H1 (cell line): ENCODE measurements at regions not wholly inside any gene's neighbourhood (a gene's known extent, or its start where the extent isn't known, plus 50 kb on each side); places are given as distances from the start of the nearest gene placed in this dataset.

ENCODE experiments used
- CTCF ChIA-PET: fragments of 300-600 bp; sonication (Branson Sonifier 250); formaldehyde crosslinking; loops from one replicate; lab custom pipeline; 2021; ENCODE audit not compliant: partially characterized antibody; lab: Charles Lee
- POLR2A ChIA-PET: fragments of 300-600 bp; sonication (Branson Sonifier 250); formaldehyde crosslinking; loops from one replicate; lab custom pipeline; 2021; ENCODE audit warnings: inconsistent platforms; ENCODE audit not compliant: partially characterized antibody; lab: Charles Lee
- DNase-seq, 2 experiments: peaks; one replicate each; pipeline versions ENCODE4 v3.0.0 to v3.0.0-alpha.2; 2010 to 2022; ENCODE audit warnings: low spot score in 2 of 2, low read depth in 1 of 2, mixed read lengths in 1 of 2
- FAIRE-seq: peaks from 2 replicates; lab custom pipeline; 2011; peaks lifted over from hg19 to GRCh38; lab: Jason Lieb, UNC
- H2AFZ ChIP-seq: 2 replicates; pipeline ENCODE4 v1.8.1; 2012; ENCODE audit warnings: low read length, inconsistent platforms
- H2AK5ac ChIP-seq: 2 replicates; pipeline ENCODE4 v1.6.1; 2013; ENCODE audit warnings: low read depth, low read length
- H2BK120ac ChIP-seq: replicated peaks from 2 replicates; pipeline ENCODE3; 2013; ENCODE audit warnings: low read depth, low read length, inconsistent platforms
- H2BK12ac ChIP-seq: 2 replicates; pipeline ENCODE4 v1.6.1; 2013; ENCODE audit warnings: low read depth, low read length
- H2BK15ac ChIP-seq: 2 replicates; pipeline ENCODE4 v1.6.1; 2013; ENCODE audit warnings: low read length
- H2BK20ac ChIP-seq: 2 replicates; pipeline ENCODE4 v1.6.1; 2013; ENCODE audit warnings: low read length
- H2BK5ac ChIP-seq: 2 replicates; pipeline ENCODE4 v1.6.1; 2013; ENCODE audit warnings: low read depth, low read length
- H3K14ac ChIP-seq: 2 replicates; pipeline ENCODE4 v1.6.1; 2013; ENCODE audit warnings: inconsistent platforms; ENCODE audit not compliant: insufficient read length
- H3K18ac ChIP-seq: 2 replicates; pipeline ENCODE4 v1.6.1; 2013; ENCODE audit warnings: low read length; ENCODE audit errors: extremely low read depth
- H3K23ac ChIP-seq: 2 replicates; pipeline ENCODE4 v1.6.1; 2013; ENCODE audit warnings: inconsistent platforms; ENCODE audit not compliant: insufficient read length
- H3K23me2 ChIP-seq: 2 replicates; pipeline ENCODE4 v1.6.1; 2013; ENCODE audit warnings: low read depth, low read length
- H3K27ac ChIP-seq: 2 replicates; pipeline ENCODE4 v1.6.1; 2011; ENCODE audit warnings: low read depth, low read length, inconsistent platforms
- H3K27me3 ChIP-seq, 4 experiments: replicated peaks in 1 of 4; 1 replicate in 1 of 4; 2 replicates in 3 of 4; pipeline versions ENCODE4 v1.6.1 to v1.8.1; 2011 to 2013; ENCODE audit warnings: low read length in 3 of 4, mild to moderate bottlenecking in 3 of 4, inconsistent platforms in 2 of 4, mixed read lengths in 2 of 4, moderate library complexity in 1 of 4; ENCODE audit not compliant: control insufficient read depth in 3 of 4, insufficient read depth in 3 of 4; ENCODE audit errors: extremely low read depth in 1 of 4
- H3K36me3 ChIP-seq, 4 experiments: 2 replicates each; pipeline versions ENCODE4 v1.6.1 to v1.8.1; 2011 to 2013; ENCODE audit warnings: mild to moderate bottlenecking in 4 of 4, low read length in 3 of 4, moderate library complexity in 2 of 4, control low read depth in 1 of 4, inconsistent platforms in 1 of 4; ENCODE audit not compliant: insufficient read depth in 4 of 4, control insufficient read depth in 2 of 4
- H3K4ac ChIP-seq: replicated peaks from 2 replicates; pipeline ENCODE3; 2013; ENCODE audit warnings: low read length, low read depth, mixed read lengths, inconsistent platforms; ENCODE audit not compliant: insufficient read length
- H3K4me1 ChIP-seq, 4 experiments: replicated peaks in 1 of 4; 1 replicate in 1 of 4; 2 replicates in 3 of 4; pipeline versions ENCODE4 v1.6.1 to v1.8.1; 2011 to 2013; ENCODE audit warnings: low read length in 3 of 4, inconsistent platforms in 2 of 4, mixed read lengths in 1 of 4; ENCODE audit not compliant: insufficient read depth in 4 of 4, control insufficient read depth in 3 of 4
- H3K4me2 ChIP-seq, 2 experiments: 2 replicates each; pipeline versions ENCODE4 v1.6.1 to v1.8.1; 2011 to 2013; ENCODE audit warnings: low read depth in 2 of 2, low read length in 2 of 2, control low read depth in 1 of 2, inconsistent platforms in 1 of 2, mild to moderate bottlenecking in 1 of 2; ENCODE audit not compliant: insufficient read depth in 1 of 2
- H3K4me3 ChIP-seq, 4 experiments: fragments of 200-600, 300-600 bp in 1 of 4; sonication (generic), shearing (Covaris generic), sonication (Bioruptor Twin) in 1 of 4; 2 replicates each; pipeline versions ENCODE4 v1.5.1 to v1.8.1; 2011 to 2016; ENCODE audit warnings: low read length in 4 of 4, low read depth in 3 of 4, control low read depth in 2 of 4, inconsistent platforms in 2 of 4, mild to moderate bottlenecking in 2 of 4, mixed read lengths in 1 of 4, moderate library complexity in 1 of 4; ENCODE audit not compliant: insufficient read depth in 2 of 4; ENCODE audit errors: extremely low read depth in 1 of 4
- H3K56ac ChIP-seq: replicated peaks from 2 replicates; pipeline ENCODE3; 2013; ENCODE audit warnings: low read depth, mild to moderate bottlenecking, mixed read lengths, low read length, inconsistent platforms; ENCODE audit not compliant: insufficient read length
- H3K79me1 ChIP-seq: 2 replicates; pipeline ENCODE4 v1.6.1; 2013; ENCODE audit warnings: low read depth, low read length, control low read depth
- H3K79me2 ChIP-seq, 2 experiments: 2 replicates each; pipeline versions ENCODE4 v1.6.1 to v1.8.1; 2012 to 2013; ENCODE audit warnings: low read length in 2 of 2, mild to moderate bottlenecking in 2 of 2, inconsistent platforms in 1 of 2; ENCODE audit not compliant: insufficient read depth in 2 of 2, control insufficient read depth in 1 of 2
- H3K9ac ChIP-seq, 4 experiments: replicated peaks in 1 of 4; 1 replicate in 1 of 4; 2 replicates in 3 of 4; pipeline versions ENCODE4 v1.6.1 to v1.8.1; 2011 to 2013; ENCODE audit warnings: low read depth in 3 of 4, low read length in 3 of 4, control low read depth in 2 of 4, mild to moderate bottlenecking in 2 of 4, moderate library complexity in 2 of 4, inconsistent platforms in 1 of 4; ENCODE audit errors: extremely low read depth in 1 of 4
- H3K9me3 ChIP-seq, 2 experiments: 2 replicates each; pipeline versions ENCODE4 v1.6.1 to v1.8.1; 2012 to 2013; ENCODE audit warnings: mild to moderate bottlenecking in 2 of 2, moderate library complexity in 2 of 2, control low read depth in 1 of 2, inconsistent platforms in 1 of 2, low read depth in 1 of 2, low read length in 1 of 2, mixed read lengths in 1 of 2; ENCODE audit not compliant: insufficient read depth in 2 of 2
- H4K20me1 ChIP-seq, 2 experiments: replicated peaks in 1 of 2; 2 replicates each; pipeline versions ENCODE3 to v1.8.1; 2011 to 2013; ENCODE audit warnings: inconsistent platforms in 2 of 2, low read length in 2 of 2, mild to moderate bottlenecking in 1 of 2; ENCODE audit not compliant: insufficient read depth in 2 of 2, control insufficient read depth in 1 of 2
- H4K5ac ChIP-seq: 2 replicates; pipeline ENCODE4 v1.6.1; 2013; ENCODE audit warnings: low read length, low read depth, mixed read lengths, inconsistent platforms; ENCODE audit not compliant: insufficient read length
- H4K8ac ChIP-seq: 2 replicates; pipeline ENCODE4 v1.8.0; 2013; ENCODE audit warnings: mild to moderate bottlenecking, moderate library complexity, low read length, inconsistent platforms; ENCODE audit not compliant: insufficient read depth; ENCODE audit errors: extremely low read depth
- H4K91ac ChIP-seq: replicated peaks from 2 replicates; pipeline ENCODE3; 2013; ENCODE audit warnings: low read length, mixed read lengths, inconsistent platforms; ENCODE audit not compliant: insufficient read length
- CBX8 ChIP-seq: fragments of 300-800, 300-1000 bp; sonication (generic); IDR thresholded peaks from 2 replicates; pipeline ENCODE4 v1.7.1; 2016; ENCODE audit warnings: low read depth, low read length, borderline replicate concordance
- EP300 ChIP-seq, 2 experiments: IDR thresholded peaks; 1 replicate in 1 of 2; 2 replicates in 1 of 2; pipeline ENCODE4 v1.6.1; 2011 to 2012; ENCODE audit warnings: low read depth in 2 of 2, low read length in 2 of 2, mild to moderate bottlenecking in 2 of 2, borderline replicate concordance in 1 of 2, inconsistent platforms in 1 of 2, moderate library complexity in 1 of 2
- PHF8 ChIP-seq: fragments of 200-600 bp; sonication (generic); conservative IDR thresholded peaks from 2 replicates; pipeline ENCODE4 v1.7.1; 2012; ENCODE audit warnings: low read depth, mild to moderate bottlenecking, inconsistent platforms, low read length, moderate library complexity
- POLR2AphosphoS5 ChIP-seq: IDR thresholded peaks from 2 replicates; pipeline ENCODE4 v1.6.1; 2011; ENCODE audit warnings: low read depth, low read length
- RAD21 ChIP-seq, 2 experiments: IDR thresholded peaks in 1 of 2; conservative IDR thresholded peaks in 1 of 2; 2 replicates each; pipeline ENCODE4 v1.6.1; 2011; ENCODE audit warnings: low read depth in 2 of 2, low read length in 2 of 2, improper control_type of control experiment in 1 of 2, inconsistent platforms in 1 of 2, mild to moderate bottlenecking in 1 of 2, moderate library complexity in 1 of 2
- SIN3A ChIP-seq, 2 experiments: IDR thresholded peaks in 1 of 2; conservative IDR thresholded peaks in 1 of 2; 2 replicates each; pipeline ENCODE4 v1.6.1; 2011 to 2012; ENCODE audit warnings: low read length in 2 of 2, improper control_type of control experiment in 1 of 2, low read depth in 1 of 2, mild to moderate bottlenecking in 1 of 2
- SIRT6 ChIP-seq: IDR thresholded peaks from one replicate; pipeline ENCODE4 v1.7.1; 2012; ENCODE audit warnings: low read length, inconsistent platforms
- SP4 ChIP-seq: IDR thresholded peaks from 2 replicates; pipeline ENCODE4 v1.6.1; 2012; ENCODE audit warnings: low read length, inconsistent platforms
- SRF ChIP-seq: IDR thresholded peaks from 2 replicates; pipeline ENCODE4 v1.6.1; 2011; ENCODE audit warnings: mild to moderate bottlenecking, low read depth, low read length, moderate library complexity
- WGBS, 2 experiments: shearing (Covaris generic) in 1 of 2; methylation state at CpG; one replicate each; pipeline versions ENCODE4 v1.1.6 to v1.1.7; 2013 to 2015; ENCODE audit warnings: low lambda C conversion rate in 2 of 2, mixed read lengths in 2 of 2, inconsistent platforms in 1 of 2, low coverage in 1 of 2, missing lambda C conversion rate in 1 of 2; ENCODE audit not compliant: insufficient replicate concordance in 2 of 2, insufficient coverage in 1 of 2, insufficient read length in 1 of 2; ENCODE audit errors: extremely low coverage in 1 of 2, missing lambda C conversion rate in 1 of 2; 5-methylcytosine and 5-hydroxymethylcytosine counted together

GRCh38 chr14:55843718-55844403, 263.9 kb downstream of the KTN1 start:
- Histone ChIP-seq H2BK120ac (no peak overlapping the region), H3K4me3 (no peak overlapping the region), H3K23ac (no peak overlapping the region), H4K5ac (no peak overlapping the region), H4K91ac (no peak overlapping the region), H3K36me3 (no peaks in the 10 kb centered on the region; a peak in 1 of 8 replicates), H2BK12ac (no peak overlapping the region), H2BK15ac (no peak overlapping the region), H3K79me2 (no peaks in the 10 kb centered on the region), H3K9ac (no peak overlapping the region), H3K79me1 (no peaks in the 10 kb centered on the region), H3K9me3 (peaks cover 2 to 5% of the 10 kb centered on the region in 2 experiments; a peak in 1 of 4 replicates), H3K27ac (no peak overlapping the region), H2BK5ac (no peak overlapping the region), H3K4ac (no peak overlapping the region), H4K8ac (no peak overlapping the region), H3K4me1 (no peaks in the 10 kb centered on the region), H3K23me2 (no peaks in the 10 kb centered on the region), H2AK5ac (no peak overlapping the region), H3K14ac (no peak overlapping the region), H3K27me3 (no peaks in the 10 kb centered on the region), H2BK20ac (no peak overlapping the region), H2AFZ (no peak overlapping the region), H3K18ac (no peak overlapping the region), H3K56ac (no peak overlapping the region), H3K4me2 (no peak overlapping the region), H4K20me1 (no peaks in the 10 kb centered on the region)
- POLR2A ChIA-PET, result interaction anchor here (0.9 kb wide), 1 partner anchor 15 kb away, joined by 3 read pairs; no protein-coding TSS in a partner anchor
- CTCF ChIA-PET, result interaction anchor here (0.6 to 1.8 kb wide), 12 partner anchors 16 to 648 kb away, joined by 3 to 11 read pairs (median 4); no protein-coding TSS in a partner anchor
- TF ChIP-seq POLR2AphosphoS5 (no peak), SRF (no peak), SIRT6 (no peak), SIN3A (conservative IDR thresholded peaks at IDR 0.05 in 1 of 2, IDR thresholded peaks at IDR 0.05 in 1 of 2; ENCODE audit: low read depth in 1 of 2, low read length in 2 of 2) (no peak), RAD21 (IDR thresholded peaks at IDR 0.05 in 1 of 2, conservative IDR thresholded peaks at IDR 0.05 in 1 of 2; ENCODE audit: low read depth in 2 of 2, low read length in 2 of 2) (no peak), EP300 (IDR thresholded peaks at IDR 0.05; ENCODE audit: borderline replicate concordance in 1 of 2, low read depth in 2 of 2, low read length in 2 of 2) (no peak), SP4 (no peak), CBX8 (no peak), PHF8 (no peak)
- DNase-seq (no peak), FAIRE-seq (no peak)
- WGBS, 2 experiments, result 68% methylated on average over 8 of the region's 8 CpGs; no CpG with 5 or more reads in 1 of the 2 experiments
